Fibroblast of villous mesenchyme (primary cell): ENCODE measurements at regions not wholly inside any gene's neighbourhood (a gene's known extent, or its start where the extent isn't known, plus 50 kb on each side); places are given as distances from the start of the nearest gene placed in this dataset.

Source experiments
- DNase-seq: peaks from one replicate; pipeline ENCODE4 v3.0.0-alpha.2; 2010; ENCODE audit warnings: low read depth
- H3K4me3 ChIP-seq: 2 replicates; pipeline ENCODE4 v1.5.1; 2011; ENCODE audit warnings: low read depth, mild to moderate bottlenecking, low read length
- CTCF ChIP-seq: IDR thresholded peaks from 2 replicates; pipeline ENCODE4 v1.5.1; 2012; ENCODE audit warnings: low read depth, mild to moderate bottlenecking, low read length; ENCODE audit not compliant: insufficient read depth

GRCh38 chr21:32185103-32185502 lies 93.7 kb downstream of the MIS18A start:
- TF ChIP-seq CTCF = no peak
- DNase-seq = no peak
- H3K4me3 ChIP-seq = no peak overlapping the region

- TF ChIP-seq CTCF = no peak
These were observed 94.4 kb downstream of the MIS18A start for GRCh38 chr21:32184485-32184884.

GRCh38 chr21:32184065-32184464 lies 94.8 kb downstream of the MIS18A start:
- no peak for DNase-seq
- TF ChIP-seq CTCF = no peak
- no peak overlapping the region for H3K4me3 ChIP-seq

More at GRCh38 chr21:32184485-32184884, 94.4 kb downstream of the MIS18A start:
- DNase-seq = no peak
- no peak overlapping the region for H3K4me3 ChIP-seq

GRCh38 chr21:32183396-32183795 lies 95.5 kb downstream of the MIS18A start:
- no peak for DNase-seq
- no peak for TF ChIP-seq CTCF
- no peak overlapping the region for H3K4me3 ChIP-seq

- TF ChIP-seq CTCF = no peak
- H3K4me3 ChIP-seq = no peak overlapping the region
- no peak for DNase-seq
These were observed 96.4 kb downstream of the MIS18A start for GRCh38 chr21:32182449-32182848.

- H3K4me3 ChIP-seq = no peak overlapping the region
- no peak for TF ChIP-seq CTCF
- no peak for DNase-seq
These were observed 97.4 kb downstream of the MIS18A start for GRCh38 chr21:32181457-32181856.

GRCh38 chr21:32174819-32175218 lies 104.0 kb downstream of the MIS18A start:
- H3K4me3 ChIP-seq = no peak overlapping the region
- TF ChIP-seq CTCF = no peak
- no peak for DNase-seq
